DOHH2 (cell line): ENCODE measurements at regions not wholly inside any gene's neighbourhood (a gene's known extent, or its start where the extent isn't known, plus 50 kb on each side); places are given as distances from the start of the nearest gene placed in this dataset.

Experiments used
- EZH2phosphoT487 ChIP-seq: fragments of 200-600 bp; sonication (generic); IDR thresholded peaks from 2 replicates; pipeline ENCODE4 v1.6.1; 2017; ENCODE audit warnings: borderline replicate concordance, mild to moderate bottlenecking, antibody characterized with exemption, low read length, moderate library complexity, mixed read lengths
- TF ChIP-seq, protein P1 (sequence below): fragments of 200-600 bp; sonication (generic); IDR thresholded peaks from one replicate; pipeline ENCODE4 v1.5.1; 2014; ENCODE audit warnings: antibody characterized with exemption, mild to moderate bottlenecking, low read depth, low read length; ENCODE audit not compliant: poor library complexity, severe bottlenecking

DNA sequence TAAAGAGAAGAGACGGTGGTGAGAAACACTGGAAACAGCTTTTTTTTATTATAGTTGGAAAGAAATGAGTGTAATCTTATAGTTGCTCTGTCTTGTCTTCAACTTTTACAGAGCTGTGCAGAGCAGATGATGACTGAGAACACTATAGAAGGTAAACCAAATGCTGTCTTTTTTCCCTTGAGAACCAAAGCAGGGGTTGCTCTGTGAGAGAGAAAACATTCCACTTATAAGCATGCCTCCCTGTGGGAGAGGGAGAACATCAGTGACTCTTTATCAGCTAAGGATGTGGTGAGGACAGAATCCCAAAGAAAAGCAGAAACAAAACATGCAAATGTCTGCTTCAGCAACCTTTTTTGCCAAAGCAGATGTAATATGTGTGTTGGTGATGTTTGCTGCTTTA, 179.3 kb upstream of the HDDC2 start:
- TF ChIP-seq, protein P1, sequence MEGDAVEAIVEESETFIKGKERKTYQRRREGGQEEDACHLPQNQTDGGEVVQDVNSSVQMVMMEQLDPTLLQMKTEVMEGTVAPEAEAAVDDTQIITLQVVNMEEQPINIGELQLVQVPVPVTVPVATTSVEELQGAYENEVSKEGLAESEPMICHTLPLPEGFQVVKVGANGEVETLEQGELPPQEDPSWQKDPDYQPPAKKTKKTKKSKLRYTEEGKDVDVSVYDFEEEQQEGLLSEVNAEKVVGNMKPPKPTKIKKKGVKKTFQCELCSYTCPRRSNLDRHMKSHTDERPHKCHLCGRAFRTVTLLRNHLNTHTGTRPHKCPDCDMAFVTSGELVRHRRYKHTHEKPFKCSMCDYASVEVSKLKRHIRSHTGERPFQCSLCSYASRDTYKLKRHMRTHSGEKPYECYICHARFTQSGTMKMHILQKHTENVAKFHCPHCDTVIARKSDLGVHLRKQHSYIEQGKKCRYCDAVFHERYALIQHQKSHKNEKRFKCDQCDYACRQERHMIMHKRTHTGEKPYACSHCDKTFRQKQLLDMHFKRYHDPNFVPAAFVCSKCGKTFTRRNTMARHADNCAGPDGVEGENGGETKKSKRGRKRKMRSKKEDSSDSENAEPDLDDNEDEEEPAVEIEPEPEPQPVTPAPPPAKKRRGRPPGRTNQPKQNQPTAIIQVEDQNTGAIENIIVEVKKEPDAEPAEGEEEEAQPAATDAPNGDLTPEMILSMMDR, result no peak
- no peak for TF ChIP-seq EZH2phosphoT487
